Neuronal stem cell (in vitro differentiated cells): ENCODE measurements at regions not wholly inside any gene's neighbourhood (a gene's known extent, or its start where the extent isn't known, plus 50 kb on each side); places are given as distances from the start of the nearest gene placed in this dataset.
A peak's percentile ranks its signal among the peaks of the same experiment; 100 is the strongest.

Experiments
- DNase-seq: peaks from one replicate; pipeline ENCODE4 v3.0.0-alpha.2; 2013; ENCODE audit warnings: low spot score
- H2AFZ ChIP-seq: one replicate; pipeline ENCODE4 v1.6.1; 2013; ENCODE audit warnings: mild to moderate bottlenecking, low read length, inconsistent platforms
- H2AK5ac ChIP-seq: 2 replicates; pipeline ENCODE4 v1.6.1; 2013; ENCODE audit warnings: low read depth, mild to moderate bottlenecking, inconsistent platforms, low read length, moderate library complexity, mixed read lengths
- H2BK120ac ChIP-seq: 2 replicates; pipeline ENCODE4 v1.6.1; 2013; ENCODE audit warnings: low read depth, mild to moderate bottlenecking, inconsistent platforms, low read length, moderate library complexity, mixed read lengths
- H2BK12ac ChIP-seq: one replicate; pipeline ENCODE4 v1.6.1; 2013; ENCODE audit warnings: low read length, inconsistent platforms
- H2BK15ac ChIP-seq: 2 replicates; pipeline ENCODE4 v1.6.1; 2013; ENCODE audit warnings: mild to moderate bottlenecking, low read length, inconsistent platforms, mixed read lengths
- H2BK5ac ChIP-seq: one replicate; pipeline ENCODE4 v1.6.1; 2013; ENCODE audit warnings: inconsistent platforms, mild to moderate bottlenecking, low read length, moderate library complexity
- H3K14ac ChIP-seq: one replicate; pipeline ENCODE4 v1.6.1; 2013; ENCODE audit warnings: low read length, inconsistent platforms
- H3K18ac ChIP-seq: 2 replicates; pipeline ENCODE4 v1.6.1; 2013; ENCODE audit warnings: low read length, inconsistent platforms
- H3K23ac ChIP-seq: 2 replicates; pipeline ENCODE4 v1.6.1; 2013; ENCODE audit warnings: low read depth, mild to moderate bottlenecking, mixed read lengths, low read length, inconsistent platforms; ENCODE audit not compliant: poor library complexity
- H3K27ac ChIP-seq: replicated peaks from 3 replicates; pipeline ENCODE4 v1.5.1; 2013; ENCODE audit warnings: low read length, inconsistent platforms
- H3K27me3 ChIP-seq, 3 experiments: 2 replicates each; pipeline ENCODE4 v1.6.1; 2013; ENCODE audit warnings: low read length in 3 of 3, mild to moderate bottlenecking in 2 of 3, inconsistent platforms in 1 of 3, low read depth in 1 of 3, mixed read lengths in 1 of 3, moderate library complexity in 1 of 3; ENCODE audit not compliant: control insufficient read depth in 3 of 3, insufficient read depth in 3 of 3
- H3K36me3 ChIP-seq, 2 donors: replicated peaks in 1 of 2; 2 replicates each; pipeline ENCODE4 v1.6.1; 2013; ENCODE audit warnings: low read length in 2 of 2; ENCODE audit not compliant: control insufficient read depth in 2 of 2, insufficient read depth in 2 of 2
- H3K4ac ChIP-seq: 2 replicates; pipeline ENCODE4 v1.6.1; 2013; ENCODE audit warnings: inconsistent platforms, mild to moderate bottlenecking, low read length, moderate library complexity
- H3K4me1 ChIP-seq, 2 donors: 1 replicate in 1 of 2; 2 replicates in 1 of 2; pipeline ENCODE4 v1.6.1; 2013; ENCODE audit warnings: low read length in 2 of 2, low read depth in 1 of 2; ENCODE audit not compliant: control insufficient read depth in 2 of 2, insufficient read depth in 1 of 2
- H3K4me2 ChIP-seq: one replicate; pipeline ENCODE4 v1.6.1; 2013; ENCODE audit warnings: mild to moderate bottlenecking, low read length, inconsistent platforms; ENCODE audit not compliant: insufficient read depth, poor library complexity, severe bottlenecking
- H3K4me3 ChIP-seq, 2 donors: 2 replicates each; pipeline ENCODE4 v1.5.1; 2013; ENCODE audit warnings: low read length in 2 of 2, mild to moderate bottlenecking in 2 of 2, inconsistent platforms in 1 of 2, moderate library complexity in 1 of 2
- H3K79me1 ChIP-seq: one replicate; pipeline ENCODE4 v1.6.1; 2013; ENCODE audit warnings: low read depth, mild to moderate bottlenecking, inconsistent platforms, low read length, moderate library complexity
- H3K9ac ChIP-seq: one replicate; pipeline ENCODE4 v1.6.1; 2013; ENCODE audit warnings: mild to moderate bottlenecking, low read depth, low read length, inconsistent platforms; ENCODE audit not compliant: poor library complexity
- H3K9me3 ChIP-seq, 2 donors: replicated peaks in 1 of 2; 2 replicates each; pipeline versions ENCODE3 to v1.6.1; 2013; ENCODE audit warnings: low read length in 2 of 2, mild to moderate bottlenecking in 2 of 2, inconsistent platforms in 1 of 2, low read depth in 1 of 2, mixed read lengths in 1 of 2, moderate library complexity in 1 of 2; ENCODE audit not compliant: control insufficient read depth in 2 of 2, insufficient read depth in 1 of 2
- H4K8ac ChIP-seq: one replicate; pipeline ENCODE4 v1.6.1; 2013; ENCODE audit warnings: low read depth, mild to moderate bottlenecking, inconsistent platforms, low read length, moderate library complexity
- H4K91ac ChIP-seq: one replicate; pipeline ENCODE4 v1.6.1; 2013; ENCODE audit warnings: low read length, low read depth, mild to moderate bottlenecking, inconsistent platforms; ENCODE audit not compliant: poor library complexity
- WGBS, 2 donors: extraction: QIAGEN DNeasy Blood & Tissue Kit; methylation state at CpG; one replicate each; pipeline ENCODE4 v1.1.7; 2013; ENCODE audit warnings: missing lambda C conversion rate in 2 of 2, mixed read lengths in 1 of 2; ENCODE audit not compliant: insufficient read length in 2 of 2, insufficient replicate concordance in 1 of 2; ENCODE audit errors: extremely low coverage in 2 of 2; 5-methylcytosine and 5-hydroxymethylcytosine counted together

- Histone ChIP-seq H3K9me3 (no peaks in the 10 kb centered on the region), H2BK120ac (no peak overlapping the region), H2AK5ac (no peak overlapping the region), H3K9ac (no peak overlapping the region), H3K27me3 (no peaks in the 10 kb centered on the region), H4K8ac (no peak overlapping the region), H3K36me3 (no peaks in the 10 kb centered on the region), H2BK15ac (no peak overlapping the region), H3K4ac (no peak overlapping the region), H3K79me1 (no peaks in the 10 kb centered on the region), H2BK5ac (no peak overlapping the region), H3K14ac (no peak overlapping the region), H3K4me3 (no peak overlapping the region), H2AFZ (no peak overlapping the region), H3K23ac (no peak overlapping the region), H3K4me1 (no peaks in the 10 kb centered on the region), H3K27ac (no peak overlapping the region), H4K91ac (no peak overlapping the region), H2BK12ac (no peak overlapping the region), H3K18ac (no peak overlapping the region), H3K4me2 (no peak overlapping the region)
- no CpG with 5 or more reads among the region's 2 CpGs for WGBS, 2 donors
- DNase-seq = no peak
These were observed 438.8 kb upstream of the OLFM3 start for GRCh38 chr1:102435483-102435882.

- Histone ChIP-seq H3K27me3 (no peaks in the 10 kb centered on the region), H2AK5ac (no peak overlapping the region), H3K9me3 (no peaks in the 10 kb centered on the region), H4K91ac (no peak overlapping the region), H3K14ac (no peak overlapping the region), H3K79me1 (no peaks in the 10 kb centered on the region), H2AFZ (no peak overlapping the region), H3K23ac (no peak overlapping the region), H3K9ac (no peak overlapping the region), H4K8ac (no peak overlapping the region), H3K27ac (no peak overlapping the region), H2BK120ac (no peak overlapping the region), H3K18ac (no peak overlapping the region), H3K4me1 (no peaks in the 10 kb centered on the region), H2BK5ac (no peak overlapping the region), H2BK15ac (no peak overlapping the region), H3K4me3 (no peak overlapping the region), H3K4ac (no peak overlapping the region), H3K36me3 (no peaks in the 10 kb centered on the region), H3K4me2 (no peak overlapping the region), H2BK12ac (no peak overlapping the region)
- no CpG with 5 or more reads among the region's 4 CpGs for WGBS, 2 donors
- DNase-seq = peak; percentile 8
These were observed 437.7 kb upstream of the OLFM3 start for GRCh38 chr1:102434421-102434820.

- Histone ChIP-seq H3K79me1 (no peaks in the 10 kb centered on the region), H3K23ac (no peak overlapping the region), H3K18ac (no peak overlapping the region), H3K27ac (no peak overlapping the region), H3K4me2 (no peak overlapping the region), H2BK12ac (no peak overlapping the region), H3K4me1 (no peaks in the 10 kb centered on the region), H3K4me3 (no peak overlapping the region), H2BK15ac (no peak overlapping the region), H2BK120ac (no peak overlapping the region), H4K91ac (no peak overlapping the region), H3K14ac (no peak overlapping the region), H3K9ac (no peak overlapping the region), H3K36me3 (no peaks in the 10 kb centered on the region), H2AK5ac (no peak overlapping the region), H3K9me3 (no peaks in the 10 kb centered on the region), H4K8ac (no peak overlapping the region), H3K4ac (no peak overlapping the region), H2AFZ (no peak overlapping the region), H3K27me3 (no peaks in the 10 kb centered on the region), H2BK5ac (no peak overlapping the region)
- no peak for DNase-seq
- WGBS, 2 donors = no CpG with 5 or more reads among the region's 1 CpG
These were observed 434.5 kb upstream of the OLFM3 start for GRCh38 chr1:102431253-102431652.

GRCh38 chr1:102420034-102420433 is 423.3 kb upstream of the OLFM3 start:
- H4K8ac ChIP-seq = no peak overlapping the region
- H3K23ac ChIP-seq = no peak overlapping the region
- no peaks in the 10 kb centered on the region for H3K9me3 ChIP-seq
- H3K4me3 ChIP-seq = no peak overlapping the region
- no peak overlapping the region for H3K27ac ChIP-seq
- H3K4ac ChIP-seq = no peak overlapping the region
- H3K27me3 ChIP-seq = no peaks in the 10 kb centered on the region
- H2AK5ac ChIP-seq = no peak overlapping the region
- H2BK120ac ChIP-seq = no peak overlapping the region
- no peak overlapping the region for H2BK15ac ChIP-seq
- H2AFZ ChIP-seq = no peak overlapping the region
- no peak overlapping the region for H3K18ac ChIP-seq
- no peaks in the 10 kb centered on the region for H3K4me1 ChIP-seq
- no peaks in the 10 kb centered on the region for H3K36me3 ChIP-seq
- H3K9ac ChIP-seq = no peak overlapping the region
- WGBS, 2 donors = no CpG with 5 or more reads among the region's 1 CpG
- no peak overlapping the region for H2BK12ac ChIP-seq
- no peak overlapping the region for H3K4me2 ChIP-seq
- H2BK5ac ChIP-seq = no peak overlapping the region
- H3K79me1 ChIP-seq = no peaks in the 10 kb centered on the region
- H4K91ac ChIP-seq = no peak overlapping the region
- no peak for DNase-seq
- no peak overlapping the region for H3K14ac ChIP-seq
